SU-DHL-6 (cell line): ENCODE measurements at regions not wholly inside any gene's neighbourhood (a gene's known extent, or its start where the extent isn't known, plus 50 kb on each side); places are given as distances from the start of the nearest gene placed in this dataset.

Source experiments
- CTCF ChIP-seq: fragments of 200-600 bp; sonication (generic); IDR thresholded peaks from one replicate; pipeline ENCODE4 v1.5.1; 2017; ENCODE audit warnings: antibody characterized with exemption, mild to moderate bottlenecking, low read length, moderate library complexity; ENCODE audit not compliant: insufficient read depth, poor library complexity, severe bottlenecking
- EZH2phosphoT487 ChIP-seq: fragments of 200-600 bp; sonication (generic), shearing (Covaris generic); conservative IDR thresholded peaks from 2 replicates; pipeline ENCODE4 v1.6.1; 2018; ENCODE audit warnings: mild to moderate bottlenecking, antibody characterized with exemption, low read length, moderate library complexity, mixed read lengths

GRCh38 chr4:52376132-52376704 lies 282.9 kb downstream of the USP46 start:
- peak; percentile 78 for TF ChIP-seq CTCF
- TF ChIP-seq EZH2phosphoT487: no peak
